Suprapubic skin (tissue), 4 donors: ENCODE measurements at regions not wholly inside any gene's neighbourhood (a gene's known extent, or its start where the extent isn't known, plus 50 kb on each side); places are given as distances from the start of the nearest gene placed in this dataset.
"Not testable (repeated sequence)": the region's sequence is repeated elsewhere in the genome, so short reads cannot be mapped to it uniquely, and the experiment has no call there.

Experiments
- DNase-seq, 2 donors: peaks; one replicate each; pipeline ENCODE4 v3.0.0-alpha.2; 2019; ENCODE audit warnings: low spot score in 2 of 2
- H3K27ac ChIP-seq: fragments of 200-600 bp; sonication (generic); one replicate; pipeline ENCODE4 v1.5.1; 2019
- H3K27me3 ChIP-seq: fragments of 200-600 bp; sonication (generic); one replicate; pipeline ENCODE4 v1.5.1; 2019
- H3K36me3 ChIP-seq: fragments of 200-600 bp; sonication (generic); one replicate; pipeline ENCODE4 v1.5.1; 2019
- H3K4me1 ChIP-seq: fragments of 200-600 bp; sonication (generic); one replicate; pipeline ENCODE4 v1.5.1; 2019
- H3K4me3 ChIP-seq: fragments of 200-600 bp; sonication (generic); one replicate; pipeline ENCODE4 v1.5.1; 2019; ENCODE audit warnings: mild to moderate bottlenecking
- H3K9me3 ChIP-seq: fragments of 200-600 bp; sonication (generic); one replicate; pipeline ENCODE4 v1.5.1; 2019
- EP300 ChIP-seq: sonication (generic); formaldehyde crosslinking; IDR thresholded peaks from one replicate; pipeline ENCODE4 v1.6.1; 2017; ENCODE audit warnings: antibody characterized with exemption
- POLR2A ChIP-seq, 2 donors: fragments of 450-650 bp; IDR thresholded peaks; one replicate each; pipeline ENCODE4 v1.6.1; 2017; ENCODE audit warnings: antibody characterized with exemption in 2 of 2, mild to moderate bottlenecking in 2 of 2, moderate library complexity in 2 of 2
- POLR2AphosphoS5 ChIP-seq, 3 donors: sonication (generic); formaldehyde crosslinking; IDR thresholded peaks; one replicate each; pipeline ENCODE4 v1.6.1; 2017; ENCODE audit warnings: antibody characterized with exemption in 3 of 3
- WGBS: methylation state at CpG from one replicate; pipeline ENCODE4 v1.1.5; 2018; 5-methylcytosine and 5-hydroxymethylcytosine counted together
- TF ChIP-seq, protein P1 (sequence below), 2 donors: fragments of 200-600 bp in 1 of 2; fragments of 450-650 bp in 1 of 2; sonication (generic) in 1 of 2; IDR thresholded peaks; one replicate each; pipeline ENCODE4 v1.5.1; 2016 to 2019; ENCODE audit warnings: antibody characterized with exemption in 2 of 2, mild to moderate bottlenecking in 1 of 2, moderate library complexity in 1 of 2

DNA sequence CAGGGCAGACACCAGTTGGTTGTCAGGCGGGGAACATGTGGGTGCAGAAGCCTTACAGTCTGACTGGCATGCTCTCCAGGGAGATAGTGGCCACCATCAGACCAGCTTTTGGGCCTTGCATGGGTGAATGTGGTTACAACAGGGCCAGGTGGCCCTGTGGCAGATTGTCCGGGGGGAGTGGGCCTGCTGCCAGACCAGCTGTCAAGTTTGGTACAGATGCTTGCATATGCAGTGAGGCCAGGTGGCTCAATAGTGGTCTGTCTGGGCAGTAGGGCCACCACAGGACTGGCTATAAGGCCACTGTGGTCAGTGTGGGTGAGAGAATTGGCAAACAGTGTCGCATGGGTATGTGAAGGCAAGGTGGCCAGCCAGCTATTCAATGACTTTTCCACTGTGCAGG, 148.7 kb downstream of the FAM174A start:
- 93% methylated on average over 3 of the region's 3 CpGs for WGBS

GRCh38 chr5:100685122-100685521, 149.9 kb downstream of the FAM174A start:
- H3K36me3 ChIP-seq, DNase-seq, H3K4me1 ChIP-seq, H3K27me3 ChIP-seq, H3K4me3 ChIP-seq, H3K27ac ChIP-seq: not testable (repeated sequence)
- peaks cover 16% of the 10 kb centered on the region for H3K9me3 ChIP-seq
- WGBS = 94% methylated on average over 2 of the region's 2 CpGs

More for the DNA sequence above, 148.7 kb downstream of the FAM174A start:
- Histone ChIP-seq H3K27me3 (no peaks in the 10 kb centered on the region), H3K4me1 (no peaks in the 10 kb centered on the region), H3K36me3 (no peaks in the 10 kb centered on the region), H3K27ac (no peak overlapping the region), H3K4me3 (no peak overlapping the region), H3K9me3 (peaks cover 16% of the 10 kb centered on the region)
- no peak for DNase-seq
- TF ChIP-seq POLR2AphosphoS5 (IDR thresholded peaks at IDR 0.05) = no peak
- TF ChIP-seq POLR2A (IDR thresholded peaks at IDR 0.05) = no peak
- TF ChIP-seq, protein P1, sequence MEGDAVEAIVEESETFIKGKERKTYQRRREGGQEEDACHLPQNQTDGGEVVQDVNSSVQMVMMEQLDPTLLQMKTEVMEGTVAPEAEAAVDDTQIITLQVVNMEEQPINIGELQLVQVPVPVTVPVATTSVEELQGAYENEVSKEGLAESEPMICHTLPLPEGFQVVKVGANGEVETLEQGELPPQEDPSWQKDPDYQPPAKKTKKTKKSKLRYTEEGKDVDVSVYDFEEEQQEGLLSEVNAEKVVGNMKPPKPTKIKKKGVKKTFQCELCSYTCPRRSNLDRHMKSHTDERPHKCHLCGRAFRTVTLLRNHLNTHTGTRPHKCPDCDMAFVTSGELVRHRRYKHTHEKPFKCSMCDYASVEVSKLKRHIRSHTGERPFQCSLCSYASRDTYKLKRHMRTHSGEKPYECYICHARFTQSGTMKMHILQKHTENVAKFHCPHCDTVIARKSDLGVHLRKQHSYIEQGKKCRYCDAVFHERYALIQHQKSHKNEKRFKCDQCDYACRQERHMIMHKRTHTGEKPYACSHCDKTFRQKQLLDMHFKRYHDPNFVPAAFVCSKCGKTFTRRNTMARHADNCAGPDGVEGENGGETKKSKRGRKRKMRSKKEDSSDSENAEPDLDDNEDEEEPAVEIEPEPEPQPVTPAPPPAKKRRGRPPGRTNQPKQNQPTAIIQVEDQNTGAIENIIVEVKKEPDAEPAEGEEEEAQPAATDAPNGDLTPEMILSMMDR (IDR thresholded peaks at IDR 0.05) = no peak
- TF ChIP-seq EP300 = no peak

GRCh38 chr5:100688834-100689233, 153.7 kb downstream of the FAM174A start:
- not testable (repeated sequence) for H3K9me3 ChIP-seq
- WGBS = 100% methylated on average over 3 of the region's 26 CpGs

DNA sequence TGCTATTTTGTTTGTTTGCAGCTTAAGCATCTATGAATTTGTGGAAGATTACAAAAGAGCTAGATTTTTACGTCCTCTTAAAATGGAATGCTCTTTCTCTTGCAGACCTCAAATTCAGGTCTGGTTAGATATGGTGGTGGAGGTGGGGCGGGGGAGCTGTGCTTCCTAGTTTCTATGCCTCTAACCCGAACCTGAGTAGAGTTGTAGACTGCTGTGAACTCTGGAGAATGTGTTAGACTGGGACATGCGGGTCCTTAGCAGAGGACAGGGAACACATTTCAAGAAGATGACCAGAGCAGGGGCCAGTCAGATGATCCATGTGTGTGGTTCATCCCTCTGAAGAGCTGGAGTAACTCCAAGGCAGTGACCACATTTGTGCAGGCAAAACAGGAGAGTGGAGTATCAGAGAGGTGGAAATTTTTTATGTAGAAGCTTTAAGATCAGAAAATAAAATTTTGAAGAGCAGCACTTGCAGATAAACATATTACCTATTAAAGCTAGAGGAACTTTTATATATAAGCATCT, 154.9 kb downstream of the FAM174A start:
- Histone ChIP-seq H3K9me3 (no peaks in the 10 kb centered on the region), H3K27me3 (no peaks in the 10 kb centered on the region), H3K36me3 (no peaks in the 10 kb centered on the region), H3K4me1 (no peaks in the 10 kb centered on the region), H3K27ac (no peak overlapping the region), H3K4me3 (no peak overlapping the region)
- no peak for DNase-seq
- TF ChIP-seq, protein P1 (IDR thresholded peaks at IDR 0.05) = no peak
- TF ChIP-seq POLR2AphosphoS5 (IDR thresholded peaks at IDR 0.05) (no peak), POLR2A (IDR thresholded peaks at IDR 0.05) (no peak), EP300 (no peak)
- WGBS = 89% methylated on average over 4 of the region's 4 CpGs

More at GRCh38 chr5:100688834-100689233, 153.7 kb downstream of the FAM174A start:
- not testable (repeated sequence) for H3K36me3 ChIP-seq, H3K4me3 ChIP-seq, H3K4me1 ChIP-seq, H3K27ac ChIP-seq, DNase-seq, H3K27me3 ChIP-seq

DNA sequence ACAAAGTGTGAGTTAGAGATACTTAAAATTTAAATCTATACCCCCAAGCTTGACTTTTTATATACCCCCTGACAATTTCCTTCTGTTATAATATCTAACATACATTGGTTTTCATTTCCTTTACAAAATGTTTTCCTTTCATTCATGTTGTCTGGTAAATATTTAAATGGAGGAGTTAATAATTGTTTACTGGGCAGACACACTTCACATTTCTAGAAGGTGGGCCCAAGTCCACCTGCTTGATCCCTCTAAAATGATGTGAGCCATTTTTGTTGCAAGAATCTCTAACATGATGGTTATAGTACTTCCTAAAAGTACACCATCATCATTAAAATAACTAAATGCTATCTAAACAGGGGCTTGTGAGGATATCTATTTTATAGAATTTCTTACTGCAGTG, 155.9 kb downstream of the FAM174A start:
- no peak overlapping the region for H3K4me3 ChIP-seq

GRCh38 chr5:100691548-100691947, 156.4 kb downstream of the FAM174A start:
- Histone ChIP-seq H3K4me3 (no peak overlapping the region), H3K27ac (no peak overlapping the region), H3K27me3 (no peaks in the 10 kb centered on the region), H3K4me1 (no peaks in the 10 kb centered on the region), H3K9me3 (no peaks in the 10 kb centered on the region), H3K36me3 (no peaks in the 10 kb centered on the region)
- TF ChIP-seq, protein P1 (IDR thresholded peaks at IDR 0.05) = no peak
- TF ChIP-seq EP300 (no peak), POLR2A (IDR thresholded peaks at IDR 0.05) (no peak), POLR2AphosphoS5 (IDR thresholded peaks at IDR 0.05) (no peak)
- 71% methylated on average over 1 of the region's 1 CpG for WGBS
- DNase-seq = no peak

More for the DNA sequence above, 155.9 kb downstream of the FAM174A start:
- TF ChIP-seq, protein P1 (IDR thresholded peaks at IDR 0.05) = no peak
- TF ChIP-seq EP300 (no peak), POLR2A (IDR thresholded peaks at IDR 0.05) (no peak), POLR2AphosphoS5 (IDR thresholded peaks at IDR 0.05) (no peak)
- Histone ChIP-seq H3K9me3 (no peaks in the 10 kb centered on the region), H3K27ac (no peak overlapping the region), H3K36me3 (no peaks in the 10 kb centered on the region), H3K4me1 (no peaks in the 10 kb centered on the region), H3K27me3 (no peaks in the 10 kb centered on the region)
- no peak for DNase-seq
